ENCODE measurements at regions not wholly inside any gene's neighbourhood (a gene's known extent, or its start where the extent isn't known, plus 50 kb on each side); places are given as distances from the start of the nearest gene placed in this dataset.

- Histone ChIP-seq H3K27ac (ENCODE audit: extremely low read depth, low read depth, low read length) (no peak overlapping the region), H3K4me3 (ENCODE audit: low read depth, low read length) (no peak overlapping the region), H3K9me3 (ENCODE audit: control insufficient read depth, insufficient read depth, low read depth, low read length) (no peaks in the 10 kb centered on the region), H3K4me1 (ENCODE audit: control insufficient read depth, insufficient read depth, low read length) (no peaks in the 10 kb centered on the region), H3K36me3 (ENCODE audit: control insufficient read depth in 2 of 2, insufficient read depth in 1 of 2, low read length in 2 of 2) (no peaks in the 10 kb centered on the region)
- ChIA-PET POLR2A (no interaction called here), CTCF (no interaction called here)
- TF ChIP-seq PRDM10 (tag by site-specific recombination; IDR thresholded peaks at IDR 0.05) = peak; percentile 57
- TF ChIP-seq ZFP69B (tag by site-specific recombination; IDR thresholded peaks at IDR 0.05) = no peak
- 0 out of 2 replicates have a peak, but pooled peaks have one; percentile 11 for TF ChIP-seq EGR2 (tag by site-specific recombination; IDR thresholded peaks at IDR 0.05; ENCODE audit: low read depth)
- TF ChIP-seq ZNF221 (tag by site-specific recombination; IDR thresholded peaks at IDR 0.05; ENCODE audit: borderline replicate concordance) = no peak
- peak; percentile 39 for TF ChIP-seq ZFHX2 (tag by site-specific recombination; conservative IDR thresholded peaks at IDR 0.05)
Observed at GRCh38 chr2:198571393-198571792, 767.0 kb downstream of the PLCL1 start.

- CTCF ChIA-PET = no interaction called here
- Histone ChIP-seq H3K9me3 (ENCODE audit: control insufficient read depth, insufficient read depth, low read depth, low read length) (no peaks in the 10 kb centered on the region), H3K4me1 (ENCODE audit: control insufficient read depth, insufficient read depth, low read length) (no peaks in the 10 kb centered on the region), H3K27ac (ENCODE audit: extremely low read depth, low read depth, low read length) (no peak overlapping the region), H3K36me3 (ENCODE audit: control insufficient read depth in 2 of 2, insufficient read depth in 1 of 2, low read length in 2 of 2) (no peaks in the 10 kb centered on the region), H3K4me3 (ENCODE audit: low read depth, low read length) (no peak overlapping the region)
- no peak for TF ChIP-seq ZNF248 (tag by site-specific recombination; IDR thresholded peaks at IDR 0.05)
- TF ChIP-seq KLF10 (tag by site-specific recombination; IDR thresholded peaks at IDR 0.05) = no peak
- TF ChIP-seq ZNF843 (tag by site-specific recombination; IDR thresholded peaks at IDR 0.05) = no peak
- no peak for TF ChIP-seq ZNF660 (tag by site-specific recombination; IDR thresholded peaks at IDR 0.05)
- no peak for TF ChIP-seq PRDM4 (tag by site-specific recombination; IDR thresholded peaks at IDR 0.05)
- no peak for TF ChIP-seq GFI1B (tag by site-specific recombination; IDR thresholded peaks at IDR 0.05)
- TF ChIP-seq OSR2 (tag by site-specific recombination; IDR thresholded peaks at IDR 0.05) = no peak
- TF ChIP-seq ZNF37A (tag by site-specific recombination; IDR thresholded peaks at IDR 0.05) = no peak
- no peak for TF ChIP-seq SP7 (tag by site-specific recombination; IDR thresholded peaks at IDR 0.05)
- POLR2A ChIA-PET = no interaction called here
Observed at GRCh38 chr2:198558176-198558575, 753.8 kb downstream of the PLCL1 start.

GRCh38 chr2:198546122-198546521 is 741.7 kb downstream of the PLCL1 start:
- Histone ChIP-seq H3K9me3 (ENCODE audit: control insufficient read depth, insufficient read depth, low read depth, low read length) (no peaks in the 10 kb centered on the region), H3K4me3 (ENCODE audit: low read depth, low read length) (no peak overlapping the region), H3K27ac (ENCODE audit: extremely low read depth, low read depth, low read length) (no peak overlapping the region), H3K4me1 (ENCODE audit: control insufficient read depth, insufficient read depth, low read length) (no peaks in the 10 kb centered on the region), H3K36me3 (ENCODE audit: control insufficient read depth in 2 of 2, insufficient read depth in 1 of 2, low read length in 2 of 2) (no peaks in the 10 kb centered on the region)
- ChIA-PET POLR2A (no interaction called here), CTCF (interaction anchor here (0.7 kb wide), 1 partner anchor 68 kb away, joined by 3 read pairs; no protein-coding TSS in a partner anchor)
- no peak for TF ChIP-seq HOXD13 (CRISPR knock-in tag; IDR thresholded peaks at IDR 0.05; ENCODE audit: borderline replicate concordance)
- TF ChIP-seq ZNF518A (tag by site-specific recombination; conservative IDR thresholded peaks at IDR 0.05; ENCODE audit: low read depth) = no peak
- no peak for TF ChIP-seq ZNF426 (tag by site-specific recombination; IDR thresholded peaks at IDR 0.05)
- TF ChIP-seq ZIC2 (tag by site-specific recombination; IDR thresholded peaks at IDR 0.05) = no peak
- TF ChIP-seq SETDB1 (IDR thresholded peaks at IDR 0.05; ENCODE audit: insufficient read length, low read length) = no peak
- TF ChIP-seq ZNF571 (tag by site-specific recombination; IDR thresholded peaks at IDR 0.05) = no peak
- TF ChIP-seq ZNF501 (tag by site-specific recombination; IDR thresholded peaks at IDR 0.05) = no peak
- no peak for TF ChIP-seq ZNF292 (tag by site-specific recombination; IDR thresholded peaks at IDR 0.05; ENCODE audit: borderline replicate concordance, low read depth)
- TF ChIP-seq ZNF558 (tag by site-specific recombination; IDR thresholded peaks at IDR 0.05) = no peak
- TF ChIP-seq ZFP69B (tag by site-specific recombination; IDR thresholded peaks at IDR 0.05) = no peak
